ENCODE measurements at regions not wholly inside any gene's neighbourhood (a gene's known extent, or its start where the extent isn't known, plus 50 kb on each side); places are given as distances from the start of the nearest gene placed in this dataset.

GRCh38 chr20:6686171-6686570 is 81.3 kb upstream of the BMP2 start:
- TF ChIP-seq, protein P1, sequence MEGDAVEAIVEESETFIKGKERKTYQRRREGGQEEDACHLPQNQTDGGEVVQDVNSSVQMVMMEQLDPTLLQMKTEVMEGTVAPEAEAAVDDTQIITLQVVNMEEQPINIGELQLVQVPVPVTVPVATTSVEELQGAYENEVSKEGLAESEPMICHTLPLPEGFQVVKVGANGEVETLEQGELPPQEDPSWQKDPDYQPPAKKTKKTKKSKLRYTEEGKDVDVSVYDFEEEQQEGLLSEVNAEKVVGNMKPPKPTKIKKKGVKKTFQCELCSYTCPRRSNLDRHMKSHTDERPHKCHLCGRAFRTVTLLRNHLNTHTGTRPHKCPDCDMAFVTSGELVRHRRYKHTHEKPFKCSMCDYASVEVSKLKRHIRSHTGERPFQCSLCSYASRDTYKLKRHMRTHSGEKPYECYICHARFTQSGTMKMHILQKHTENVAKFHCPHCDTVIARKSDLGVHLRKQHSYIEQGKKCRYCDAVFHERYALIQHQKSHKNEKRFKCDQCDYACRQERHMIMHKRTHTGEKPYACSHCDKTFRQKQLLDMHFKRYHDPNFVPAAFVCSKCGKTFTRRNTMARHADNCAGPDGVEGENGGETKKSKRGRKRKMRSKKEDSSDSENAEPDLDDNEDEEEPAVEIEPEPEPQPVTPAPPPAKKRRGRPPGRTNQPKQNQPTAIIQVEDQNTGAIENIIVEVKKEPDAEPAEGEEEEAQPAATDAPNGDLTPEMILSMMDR (IDR thresholded peaks at IDR 0.05) = no peak
- TF ChIP-seq E2F6 (IDR thresholded peaks at IDR 0.05; ENCODE audit: borderline replicate concordance, low read depth) = no peak
- TF ChIP-seq SMC3 (IDR thresholded peaks at IDR 0.05) = no peak
- no peak for TF ChIP-seq POLR2A (IDR thresholded peaks at IDR 0.05; ENCODE audit: low read length)
- TF ChIP-seq RAD21 (conservative IDR thresholded peaks at IDR 0.05 in 1 of 2, IDR thresholded peaks at IDR 0.05 in 1 of 2) = no peak

All from A549 (cell line).